ENCODE measurements at regions not wholly inside any gene's neighbourhood (a gene's known extent, or its start where the extent isn't known, plus 50 kb on each side); places are given as distances from the start of the nearest gene placed in this dataset.

- no peak for DNase-seq (ENCODE audit: low read depth, low spot score)
- FAIRE-seq, result no peak
- Histone ChIP-seq H2AFZ (ENCODE audit: control insufficient read depth, low read depth, low read length) (no peak overlapping the region), H3K4me1 (ENCODE audit: control insufficient read depth, insufficient read depth, low read length) (peaks cover 9% of the 10 kb centered on the region), H3K4me3 (no peak overlapping the region), H3K79me2 (ENCODE audit: control insufficient read depth, insufficient read depth, low read length) (no peaks in the 10 kb centered on the region), H4K20me1 (ENCODE audit: control insufficient read depth, insufficient read depth) (no peaks in the 10 kb centered on the region), H3K27ac (ENCODE audit: control insufficient read depth, insufficient read depth) (no peak overlapping the region), H3K4me2 (ENCODE audit: control insufficient read depth, insufficient read depth) (no peak overlapping the region), H3K9ac (ENCODE audit: control insufficient read depth, insufficient read depth, low read length) (no peak overlapping the region), H3K27me3 (replicated peaks in 1 of 2; ENCODE audit: control insufficient read depth in 2 of 2, insufficient read depth in 2 of 2, low read length in 1 of 2) (no peaks in the 10 kb centered on the region), H3K9me3 (replicated peaks; ENCODE audit: control insufficient read depth, insufficient read depth, low read length) (no peaks in the 10 kb centered on the region), H3K36me3 (ENCODE audit: control insufficient read depth in 2 of 2, insufficient read depth in 2 of 2, low read length in 1 of 2) (no peaks in the 10 kb centered on the region)
- no TSS peak for BruUV-seq (replicated peaks)
- POLR2A ChIA-PET, result interaction anchor here (0.7 to 1.4 kb wide), 2 partner anchors 52 to 124 kb away, joined by 3 read pairs; no protein-coding TSS in a partner anchor
- in situ Hi-C loops (cut with MboI) (no loop called here), intact Hi-C loops (cut with micrococcal nuclease; ENCODE audit: unreplicated experiment) (no loop called here)
- no peak for TF ChIP-seq MTA3 (IDR thresholded peaks at IDR 0.05; ENCODE audit: borderline replicate concordance, low read length)
- TF ChIP-seq, protein P1, sequence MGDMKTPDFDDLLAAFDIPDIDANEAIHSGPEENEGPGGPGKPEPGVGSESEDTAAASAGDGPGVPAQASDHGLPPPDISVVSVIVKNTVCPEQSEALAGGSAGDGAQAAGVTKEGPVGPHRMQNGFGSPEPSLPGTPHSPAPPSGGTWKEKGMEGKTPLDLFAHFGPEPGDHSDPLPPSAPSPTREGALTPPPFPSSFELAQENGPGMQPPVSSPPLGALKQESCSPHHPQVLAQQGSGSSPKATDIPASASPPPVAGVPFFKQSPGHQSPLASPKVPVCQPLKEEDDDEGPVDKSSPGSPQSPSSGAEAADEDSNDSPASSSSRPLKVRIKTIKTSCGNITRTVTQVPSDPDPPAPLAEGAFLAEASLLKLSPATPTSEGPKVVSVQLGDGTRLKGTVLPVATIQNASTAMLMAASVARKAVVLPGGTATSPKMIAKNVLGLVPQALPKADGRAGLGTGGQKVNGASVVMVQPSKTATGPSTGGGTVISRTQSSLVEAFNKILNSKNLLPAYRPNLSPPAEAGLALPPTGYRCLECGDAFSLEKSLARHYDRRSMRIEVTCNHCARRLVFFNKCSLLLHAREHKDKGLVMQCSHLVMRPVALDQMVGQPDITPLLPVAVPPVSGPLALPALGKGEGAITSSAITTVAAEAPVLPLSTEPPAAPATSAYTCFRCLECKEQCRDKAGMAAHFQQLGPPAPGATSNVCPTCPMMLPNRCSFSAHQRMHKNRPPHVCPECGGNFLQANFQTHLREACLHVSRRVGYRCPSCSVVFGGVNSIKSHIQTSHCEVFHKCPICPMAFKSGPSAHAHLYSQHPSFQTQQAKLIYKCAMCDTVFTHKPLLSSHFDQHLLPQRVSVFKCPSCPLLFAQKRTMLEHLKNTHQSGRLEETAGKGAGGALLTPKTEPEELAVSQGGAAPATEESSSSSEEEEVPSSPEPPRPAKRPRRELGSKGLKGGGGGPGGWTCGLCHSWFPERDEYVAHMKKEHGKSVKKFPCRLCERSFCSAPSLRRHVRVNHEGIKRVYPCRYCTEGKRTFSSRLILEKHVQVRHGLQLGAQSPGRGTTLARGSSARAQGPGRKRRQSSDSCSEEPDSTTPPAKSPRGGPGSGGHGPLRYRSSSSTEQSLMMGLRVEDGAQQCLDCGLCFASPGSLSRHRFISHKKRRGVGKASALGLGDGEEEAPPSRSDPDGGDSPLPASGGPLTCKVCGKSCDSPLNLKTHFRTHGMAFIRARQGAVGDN (IDR thresholded peaks at IDR 0.05), result no peak
- RAD21 ChIA-PET (ENCODE audit: unreplicated experiment), result interaction anchor here (0.8 to 6.5 kb wide), 11 partner anchors 8 to 203 kb away, joined by 3 to 47 read pairs (median 5); no protein-coding TSS in a partner anchor
- CTCF ChIA-PET, result interaction anchor here (0.7 to 2.9 kb wide), 18 partner anchors 8 to 950 kb away, joined by 3 to 17 read pairs (median 4); no protein-coding TSS in a partner anchor
- no peak for ATAC-seq
- SMC1A ChIA-PET (ENCODE audit: uncharacterized antibody, unreplicated experiment), result interaction anchor here (0.6 to 16.6 kb wide), 16 partner anchors 8 to 205 kb away, joined by 3 to 274 read pairs (median 3); no protein-coding TSS in a partner anchor
- 61% methylated on average over 4 of the region's 4 CpGs for WGBS (ENCODE audit: insufficient coverage, insufficient replicate concordance, low lambda C conversion rate, missing lambda C conversion rate)
These were observed 90.9 kb upstream of the IKZF1 start for GRCh38 chr7:50213622-50214017.

Data from GM12878 (cell line).